DOHH2 (cell line): ENCODE measurements at regions not wholly inside any gene's neighbourhood (a gene's known extent, or its start where the extent isn't known, plus 50 kb on each side); places are given as distances from the start of the nearest gene placed in this dataset.

Source experiments
- H3F3A ChIP-seq: fragments of 200-600 bp; sonication (generic), shearing (Covaris generic); 2 replicates; pipeline ENCODE4 v1.6.0; 2016; ENCODE audit warnings: antibody characterized with exemption, mild to moderate bottlenecking; ENCODE audit not compliant: control insufficient read depth, insufficient read depth
- H3K27ac ChIP-seq: fragments of 200-600 bp; sonication (generic); 2 replicates; pipeline ENCODE4 v1.5.1; 2014; ENCODE audit warnings: low read depth, mild to moderate bottlenecking, low read length, moderate library complexity
- H3K27me3 ChIP-seq: fragments of 200-600 bp; sonication (generic); 2 replicates; pipeline ENCODE4 v1.6.1; 2014; ENCODE audit warnings: mild to moderate bottlenecking, low read length, mixed read lengths; ENCODE audit not compliant: control insufficient read depth
- H3K36me3 ChIP-seq: fragments of 200-600 bp; sonication (generic); 2 replicates; pipeline ENCODE4 v1.6.1; 2014; ENCODE audit warnings: mild to moderate bottlenecking, low read length, moderate library complexity, mixed read lengths; ENCODE audit not compliant: control insufficient read depth
- H3K4me1 ChIP-seq: fragments of 200-600 bp; sonication (generic); 2 replicates; pipeline ENCODE4 v1.6.1; 2014; ENCODE audit warnings: mild to moderate bottlenecking, low read length, mixed read lengths; ENCODE audit not compliant: control insufficient read depth
- H3K4me2 ChIP-seq: fragments of 200-600 bp; sonication (generic); 2 replicates; pipeline ENCODE4 v1.6.0; 2014; ENCODE audit warnings: mild to moderate bottlenecking, low read length, moderate library complexity
- H3K4me3 ChIP-seq: fragments of 200-600 bp; sonication (generic); 2 replicates; pipeline ENCODE4 v1.5.1; 2014; ENCODE audit warnings: mild to moderate bottlenecking, low read length, mixed read lengths
- H3K79me2 ChIP-seq: fragments of 200-600 bp; sonication (generic); 2 replicates; pipeline ENCODE4 v1.6.1; 2014; ENCODE audit warnings: mild to moderate bottlenecking, low read length, mixed read lengths; ENCODE audit not compliant: control insufficient read depth
- H3K9me2 ChIP-seq: fragments of 200-600 bp; sonication (generic); replicated peaks from 2 replicates; pipeline ENCODE4 v1.6.1; 2014; ENCODE audit warnings: mild to moderate bottlenecking, low read length, mixed read lengths; ENCODE audit not compliant: control insufficient read depth
- H3K9me3 ChIP-seq: fragments of 200-600 bp; sonication (generic); 2 replicates; pipeline ENCODE4 v1.6.1; 2014; ENCODE audit warnings: antibody characterized with exemption, low read length, mixed read lengths; ENCODE audit not compliant: control insufficient read depth, insufficient read depth
- H4K20me1 ChIP-seq: fragments of 200-600 bp; sonication (generic); 2 replicates; pipeline ENCODE4 v1.6.0; 2014; ENCODE audit warnings: low read depth, mild to moderate bottlenecking, antibody characterized with exemption, low read length, moderate library complexity; ENCODE audit not compliant: control insufficient read depth, insufficient read depth
- EZH2phosphoT487 ChIP-seq: fragments of 200-600 bp; sonication (generic); IDR thresholded peaks from 2 replicates; pipeline ENCODE4 v1.6.1; 2017; ENCODE audit warnings: borderline replicate concordance, mild to moderate bottlenecking, antibody characterized with exemption, low read length, moderate library complexity, mixed read lengths
- TF ChIP-seq, protein P1 (sequence below): fragments of 200-600 bp; sonication (generic); IDR thresholded peaks from one replicate; pipeline ENCODE4 v1.5.1; 2014; ENCODE audit warnings: antibody characterized with exemption, mild to moderate bottlenecking, low read depth, low read length; ENCODE audit not compliant: poor library complexity, severe bottlenecking

- TF ChIP-seq, protein P1, sequence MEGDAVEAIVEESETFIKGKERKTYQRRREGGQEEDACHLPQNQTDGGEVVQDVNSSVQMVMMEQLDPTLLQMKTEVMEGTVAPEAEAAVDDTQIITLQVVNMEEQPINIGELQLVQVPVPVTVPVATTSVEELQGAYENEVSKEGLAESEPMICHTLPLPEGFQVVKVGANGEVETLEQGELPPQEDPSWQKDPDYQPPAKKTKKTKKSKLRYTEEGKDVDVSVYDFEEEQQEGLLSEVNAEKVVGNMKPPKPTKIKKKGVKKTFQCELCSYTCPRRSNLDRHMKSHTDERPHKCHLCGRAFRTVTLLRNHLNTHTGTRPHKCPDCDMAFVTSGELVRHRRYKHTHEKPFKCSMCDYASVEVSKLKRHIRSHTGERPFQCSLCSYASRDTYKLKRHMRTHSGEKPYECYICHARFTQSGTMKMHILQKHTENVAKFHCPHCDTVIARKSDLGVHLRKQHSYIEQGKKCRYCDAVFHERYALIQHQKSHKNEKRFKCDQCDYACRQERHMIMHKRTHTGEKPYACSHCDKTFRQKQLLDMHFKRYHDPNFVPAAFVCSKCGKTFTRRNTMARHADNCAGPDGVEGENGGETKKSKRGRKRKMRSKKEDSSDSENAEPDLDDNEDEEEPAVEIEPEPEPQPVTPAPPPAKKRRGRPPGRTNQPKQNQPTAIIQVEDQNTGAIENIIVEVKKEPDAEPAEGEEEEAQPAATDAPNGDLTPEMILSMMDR: no peak
- no peak for TF ChIP-seq EZH2phosphoT487
- H3K4me2 ChIP-seq: no peak overlapping the region
- no peaks in the 10 kb centered on the region for H4K20me1 ChIP-seq
- no peaks in the 10 kb centered on the region for H3K9me3 ChIP-seq
- no peaks in the 10 kb centered on the region for H3K36me3 ChIP-seq
- H3K9me2 ChIP-seq: no peaks in the 10 kb centered on the region
- H3K79me2 ChIP-seq: no peaks in the 10 kb centered on the region
- no peak overlapping the region for H3K4me3 ChIP-seq
- no peaks in the 10 kb centered on the region for H3K4me1 ChIP-seq
- no peaks in the 10 kb centered on the region for H3K27me3 ChIP-seq
- no peaks in the 10 kb centered on the region for H3F3A ChIP-seq
- no peak overlapping the region for H3K27ac ChIP-seq
Measured at GRCh38 chr10:65292551-65292950, 1633.3 kb upstream of the LRRTM3 start.

- Histone ChIP-seq H3K4me2 (no peak overlapping the region), H3K27ac (no peak overlapping the region)
- TF ChIP-seq EZH2phosphoT487: no peak
- TF ChIP-seq, protein P1: no peak
Measured at GRCh38 chr10:65294329-65294728, 1631.5 kb upstream of the LRRTM3 start.

DNA sequence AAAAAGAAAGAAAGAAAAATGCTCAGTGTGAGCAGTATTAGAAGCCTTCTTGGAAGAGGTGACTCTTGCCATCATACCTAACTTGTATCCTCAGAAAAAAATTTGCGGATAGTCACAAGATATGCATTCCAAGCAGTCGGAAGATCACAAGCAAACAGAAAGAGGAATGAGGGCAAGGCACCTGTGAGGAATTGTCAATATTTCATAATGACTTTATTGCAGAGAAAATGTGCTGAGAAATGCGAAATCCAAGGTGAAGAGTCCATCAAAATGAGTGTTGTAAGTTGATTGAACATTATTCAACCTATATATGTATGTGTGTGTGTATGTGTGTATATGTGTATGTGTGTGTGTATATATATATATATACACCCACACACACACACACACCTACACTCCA, 1624.7 kb upstream of the LRRTM3 start:
- no peaks in the 10 kb centered on the region for H3K4me1 ChIP-seq
- H3F3A ChIP-seq: no peaks in the 10 kb centered on the region
- no peak overlapping the region for H3K4me3 ChIP-seq
- no peak overlapping the region for H3K4me2 ChIP-seq
- no peaks in the 10 kb centered on the region for H3K9me3 ChIP-seq
- no peaks in the 10 kb centered on the region for H3K79me2 ChIP-seq
- no peak overlapping the region for H3K27ac ChIP-seq
- no peaks in the 10 kb centered on the region for H4K20me1 ChIP-seq
- H3K9me2 ChIP-seq: no peaks in the 10 kb centered on the region
- TF ChIP-seq EZH2phosphoT487: no peak
- TF ChIP-seq, protein P1: no peak
- no peaks in the 10 kb centered on the region for H3K36me3 ChIP-seq
- H3K27me3 ChIP-seq: no peaks in the 10 kb centered on the region

More at GRCh38 chr10:65294329-65294728, 1631.5 kb upstream of the LRRTM3 start:
- H3K36me3 ChIP-seq: no peaks in the 10 kb centered on the region
- H3F3A ChIP-seq: no peaks in the 10 kb centered on the region
- H3K9me2 ChIP-seq: no peaks in the 10 kb centered on the region
- H3K27me3 ChIP-seq: no peaks in the 10 kb centered on the region
- no peaks in the 10 kb centered on the region for H3K79me2 ChIP-seq
- no peak overlapping the region for H3K4me3 ChIP-seq
- H3K4me1 ChIP-seq: no peaks in the 10 kb centered on the region
- H3K9me3 ChIP-seq: no peaks in the 10 kb centered on the region
- no peaks in the 10 kb centered on the region for H4K20me1 ChIP-seq

GRCh38 chr10:65306201-65306600, 1619.6 kb upstream of the LRRTM3 start:
- Histone ChIP-seq H3K4me3 (no peak overlapping the region), H3K79me2 (no peaks in the 10 kb centered on the region), H3K9me2 (no peaks in the 10 kb centered on the region), H3K4me1 (no peaks in the 10 kb centered on the region), H3K27ac (no peak overlapping the region), H3F3A (no peaks in the 10 kb centered on the region), H3K36me3 (no peaks in the 10 kb centered on the region), H3K9me3 (no peaks in the 10 kb centered on the region), H4K20me1 (no peaks in the 10 kb centered on the region), H3K27me3 (no peaks in the 10 kb centered on the region), H3K4me2 (no peak overlapping the region)
- TF ChIP-seq EZH2phosphoT487: no peak
- TF ChIP-seq, protein P1: no peak
